Skeletal muscle tissue (tissue), 3 donors: ENCODE measurements at regions not wholly inside any gene's neighbourhood (a gene's known extent, or its start where the extent isn't known, plus 50 kb on each side); places are given as distances from the start of the nearest gene placed in this dataset.

ENCODE experiments used
- H3K27ac ChIP-seq: one replicate; pipeline ENCODE4 v1.7.0; 2013; ENCODE audit warnings: mild to moderate bottlenecking, low read depth, low read length, inconsistent platforms
- H3K27me3 ChIP-seq, 3 donors: one replicate each; pipeline ENCODE4 v1.7.0; 2013; ENCODE audit warnings: low read length in 3 of 3; ENCODE audit not compliant: control insufficient read depth in 3 of 3, insufficient read depth in 3 of 3
- H3K36me3 ChIP-seq, 3 donors: one replicate each; pipeline ENCODE4 v1.7.0; 2013; ENCODE audit warnings: low read length in 3 of 3; ENCODE audit not compliant: control insufficient read depth in 3 of 3, insufficient read depth in 3 of 3
- H3K4me1 ChIP-seq, 3 donors: one replicate each; pipeline ENCODE4 v1.7.0; 2013; ENCODE audit warnings: low read length in 3 of 3, mild to moderate bottlenecking in 3 of 3; ENCODE audit not compliant: control insufficient read depth in 3 of 3, insufficient read depth in 3 of 3
- H3K4me3 ChIP-seq, 3 donors: one replicate each; pipeline ENCODE4 v1.7.0; 2013; ENCODE audit warnings: low read length in 3 of 3
- H3K9ac ChIP-seq, 3 donors: one replicate each; pipeline ENCODE4 v1.7.0; 2013; ENCODE audit warnings: low read length in 3 of 3, mild to moderate bottlenecking in 3 of 3, moderate library complexity in 2 of 3, low read depth in 1 of 3
- H3K9me3 ChIP-seq, 3 donors: one replicate each; pipeline ENCODE4 v1.7.0; 2013; ENCODE audit warnings: low read length in 3 of 3; ENCODE audit not compliant: control insufficient read depth in 3 of 3
- donor health status: Osteomylitis.

DNA sequence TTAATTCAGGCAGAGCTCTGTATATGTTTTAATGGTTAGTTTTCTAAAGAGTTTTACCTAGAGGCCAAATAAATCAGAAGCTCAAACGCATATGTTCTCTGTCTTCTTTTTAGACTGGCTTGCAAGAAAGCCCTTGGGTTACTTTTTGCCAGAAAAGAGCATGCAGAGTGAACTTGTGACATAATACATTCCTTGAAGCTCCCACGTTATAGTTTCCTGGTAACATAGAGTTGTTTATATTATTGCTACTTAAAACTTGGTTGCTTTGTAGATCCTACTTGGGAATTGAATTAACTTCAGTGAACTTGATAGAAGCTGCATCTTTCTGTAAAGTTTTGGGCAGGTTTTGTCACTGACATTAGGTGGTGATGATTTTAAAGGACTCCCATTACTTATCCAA lies 102.9 kb downstream of the C9orf152 start:
- H3K9ac ChIP-seq: no peak overlapping the region

DNA sequence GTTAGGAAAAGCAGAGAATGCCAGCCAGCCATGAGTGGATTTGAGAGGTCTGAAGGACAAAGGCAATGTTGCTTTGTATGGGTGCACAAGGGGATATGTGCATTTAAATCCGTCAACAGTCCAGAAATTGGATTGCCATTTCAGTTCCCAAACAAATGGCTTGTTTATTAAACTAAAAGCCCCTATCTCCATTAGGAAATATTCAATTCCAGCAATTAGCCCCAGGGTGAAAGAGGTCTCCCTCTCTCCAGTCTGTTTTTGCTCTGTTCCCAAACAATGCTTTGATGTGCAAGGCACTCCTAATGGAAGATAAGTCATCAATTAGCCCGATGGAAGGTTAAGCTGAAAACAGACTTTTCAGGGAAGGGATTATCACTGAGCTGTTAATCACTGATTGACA lies 101.3 kb downstream of the C9orf152 start:
- Histone ChIP-seq H3K27ac (no peak overlapping the region), H3K9me3 (no peaks in the 10 kb centered on the region), H3K4me1 (peaks cover 1 to 4% (median 2%) of the 10 kb centered on the region in 3 donors), H3K36me3 (no peaks in the 10 kb centered on the region), H3K27me3 (no peaks in the 10 kb centered on the region), H3K4me3 (no peak overlapping the region), H3K9ac (no peak overlapping the region)

More for the DNA sequence above, 102.9 kb downstream of the C9orf152 start:
- H3K27me3 ChIP-seq: no peaks in the 10 kb centered on the region
- H3K27ac ChIP-seq: no peak overlapping the region
- H3K36me3 ChIP-seq: no peaks in the 10 kb centered on the region
- no peak overlapping the region for H3K4me3 ChIP-seq
- H3K9me3 ChIP-seq: no peaks in the 10 kb centered on the region
- peaks cover 5 to 13% (median 11%) of the 10 kb centered on the region in 3 donors for H3K4me1 ChIP-seq

DNA sequence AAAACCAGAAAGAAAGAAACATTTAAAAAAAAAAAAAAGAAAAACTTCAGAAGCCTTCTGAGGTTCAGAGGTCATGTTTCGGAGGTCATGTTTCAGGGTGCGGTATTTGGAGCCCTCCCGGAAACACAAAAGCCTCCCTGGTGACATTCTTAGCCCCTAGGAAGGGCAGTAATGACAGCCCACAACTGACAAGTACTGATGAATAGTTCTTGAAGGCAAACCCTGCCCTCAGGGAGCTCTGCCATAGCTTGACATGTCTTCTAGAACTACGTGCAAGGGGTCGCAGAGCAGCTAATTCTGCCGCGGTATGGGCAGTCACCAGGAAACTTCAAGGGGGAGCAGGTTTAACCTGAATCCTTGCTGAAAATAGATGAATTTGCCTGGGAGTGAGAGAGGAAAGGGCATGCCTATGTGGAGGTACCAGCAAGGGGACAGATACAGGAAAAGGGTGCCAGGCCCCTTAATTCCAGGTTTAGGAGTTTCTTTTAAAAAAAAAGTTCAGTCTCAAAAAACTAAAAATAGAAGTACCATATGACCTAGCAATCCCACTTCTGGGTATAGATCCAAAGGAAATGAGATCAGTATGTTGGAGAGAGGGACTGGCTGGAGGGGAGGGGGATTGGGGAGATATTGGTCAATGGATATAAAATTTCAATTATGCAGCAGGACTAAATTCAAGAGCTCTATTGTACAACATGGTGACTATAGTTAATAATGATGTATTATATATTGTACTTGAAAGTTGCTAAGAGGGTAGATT lies 98.4 kb downstream of the C9orf152 start:
- H3K36me3 ChIP-seq: no peaks in the 10 kb centered on the region
- peaks cover 0 to 6% (median 1%) of the 10 kb centered on the region in 3 donors for H3K4me1 ChIP-seq
- no peaks in the 10 kb centered on the region for H3K9me3 ChIP-seq
- no peak overlapping the region for H3K27ac ChIP-seq
- no peak overlapping the region for H3K9ac ChIP-seq
- no peak overlapping the region for H3K4me3 ChIP-seq
- H3K27me3 ChIP-seq: no peaks in the 10 kb centered on the region

DNA sequence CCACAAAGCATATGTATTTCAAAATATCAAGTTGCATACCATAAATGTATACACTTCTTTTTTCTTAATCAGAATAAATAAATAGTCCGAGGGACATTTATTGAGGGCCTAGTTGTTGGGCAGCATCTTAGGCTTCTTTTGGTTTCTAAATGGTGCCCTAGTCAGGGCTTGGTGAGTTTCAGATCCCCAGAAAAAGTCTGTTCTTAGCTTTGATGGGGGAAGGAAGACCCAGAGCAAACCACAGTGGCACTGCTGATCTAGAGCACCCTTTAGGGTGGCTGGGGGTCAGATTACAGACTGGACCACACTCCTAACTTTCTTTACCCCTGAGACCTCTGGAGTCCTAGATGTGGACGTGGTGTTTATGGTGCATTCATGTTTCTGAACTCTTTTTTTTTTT lies 97.8 kb downstream of the C9orf152 start:
- Histone ChIP-seq H3K4me1 (peaks cover 6 to 13% (median 8%) of the 10 kb centered on the region in 3 donors), H3K9ac (no peak overlapping the region), H3K36me3 (no peaks in the 10 kb centered on the region), H3K9me3 (no peaks in the 10 kb centered on the region), H3K27me3 (no peaks in the 10 kb centered on the region), H3K4me3 (no peak overlapping the region), H3K27ac (no peak overlapping the region)

DNA sequence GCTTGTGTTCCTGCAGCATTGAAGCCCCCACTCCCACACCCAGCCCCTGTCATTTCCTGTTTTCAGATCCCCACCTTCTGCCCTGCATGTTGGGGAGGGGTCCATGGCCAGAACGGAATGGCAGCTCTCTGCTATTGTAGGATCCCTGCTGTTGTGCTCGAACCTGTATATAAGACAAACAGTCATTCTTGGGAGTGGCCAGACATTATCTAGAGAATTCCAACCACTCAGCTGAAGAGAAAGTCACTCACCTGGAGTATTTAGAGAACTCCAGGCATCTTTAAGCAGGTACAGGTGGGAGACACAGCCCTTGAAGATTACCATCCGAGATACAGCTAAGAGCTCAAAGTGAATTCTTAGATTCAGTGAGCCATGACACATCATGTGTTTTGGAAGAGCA lies 96.1 kb downstream of the C9orf152 start:
- peaks cover 20 to 30% (median 24%) of the 10 kb centered on the region in 3 donors for H3K4me1 ChIP-seq

DNA sequence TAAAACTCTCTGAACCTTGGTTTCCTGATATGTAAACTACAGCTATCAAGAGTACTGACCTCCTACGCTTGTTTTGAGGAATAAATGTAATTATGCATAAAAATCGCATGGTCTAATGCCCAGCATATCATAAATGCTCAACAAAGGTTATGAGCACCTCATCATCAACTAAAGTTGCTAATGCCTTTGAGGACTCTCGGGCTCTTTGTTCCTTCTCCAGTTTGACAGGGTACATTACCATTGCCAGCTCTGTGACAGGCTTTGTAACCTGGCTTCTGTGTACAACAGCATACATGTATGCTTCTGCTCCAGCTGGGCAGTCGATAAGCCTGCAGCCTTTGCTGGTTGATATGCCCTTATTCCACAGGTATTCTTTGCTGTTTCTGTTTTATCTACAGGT lies 95.2 kb downstream of the C9orf152 start:
- Histone ChIP-seq H3K9me3 (no peaks in the 10 kb centered on the region), H3K4me3 (no peak overlapping the region), H3K36me3 (no peaks in the 10 kb centered on the region), H3K27me3 (no peaks in the 10 kb centered on the region), H3K27ac (no peak overlapping the region), H3K9ac (no peak overlapping the region), H3K4me1 (peaks cover 20 to 32% (median 27%) of the 10 kb centered on the region in 3 donors)

More for the DNA sequence above, 96.1 kb downstream of the C9orf152 start:
- Histone ChIP-seq H3K27me3 (no peaks in the 10 kb centered on the region), H3K4me3 (no peak overlapping the region), H3K9me3 (no peaks in the 10 kb centered on the region), H3K36me3 (no peaks in the 10 kb centered on the region), H3K27ac (no peak overlapping the region), H3K9ac (no peak overlapping the region)

DNA sequence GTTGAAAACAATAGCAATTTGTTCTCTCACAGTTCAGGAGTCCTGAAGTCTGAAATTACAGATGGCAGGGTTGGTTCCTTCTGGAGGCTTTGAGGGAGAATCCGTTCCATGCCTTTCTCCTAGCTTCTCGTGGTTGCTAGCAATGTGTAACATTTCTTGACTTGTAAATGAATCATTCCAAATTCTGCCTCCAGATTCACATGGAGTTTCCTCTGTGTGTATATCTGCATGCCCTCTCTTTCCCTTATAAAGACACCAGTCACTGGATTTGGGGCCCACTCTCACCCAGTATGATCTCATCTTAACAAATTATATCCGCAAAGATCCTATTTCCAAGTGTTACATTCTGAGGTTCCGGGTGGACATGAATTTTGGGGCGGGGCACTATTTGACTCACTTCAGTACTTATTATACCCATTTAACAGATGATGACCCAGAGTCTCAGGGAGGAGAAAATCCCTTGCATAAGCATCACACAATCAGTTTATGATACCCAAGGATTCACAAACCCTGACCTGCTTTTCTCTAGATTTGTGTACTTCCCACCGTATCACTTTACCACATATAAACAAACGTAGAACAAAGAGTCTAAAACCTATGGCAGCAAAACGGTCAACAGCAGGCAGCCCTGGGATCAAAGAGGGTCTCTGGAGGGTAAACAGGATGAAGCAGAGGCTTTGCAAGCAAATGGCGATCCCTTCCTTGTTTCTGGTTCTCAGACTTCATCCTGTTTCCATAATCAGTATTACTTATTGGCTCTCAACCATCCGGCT lies 93.7 kb downstream of the C9orf152 start:
- no peak overlapping the region for H3K27ac ChIP-seq
- no peaks in the 10 kb centered on the region for H3K27me3 ChIP-seq
- H3K4me3 ChIP-seq: peak overlapping the region in 2 of 3 donors; percentile 16 to 22
- no peaks in the 10 kb centered on the region for H3K36me3 ChIP-seq
- no peak overlapping the region for H3K9ac ChIP-seq
- peaks cover 20 to 32% (median 27%) of the 10 kb centered on the region in 3 donors for H3K4me1 ChIP-seq
- no peaks in the 10 kb centered on the region for H3K9me3 ChIP-seq

DNA sequence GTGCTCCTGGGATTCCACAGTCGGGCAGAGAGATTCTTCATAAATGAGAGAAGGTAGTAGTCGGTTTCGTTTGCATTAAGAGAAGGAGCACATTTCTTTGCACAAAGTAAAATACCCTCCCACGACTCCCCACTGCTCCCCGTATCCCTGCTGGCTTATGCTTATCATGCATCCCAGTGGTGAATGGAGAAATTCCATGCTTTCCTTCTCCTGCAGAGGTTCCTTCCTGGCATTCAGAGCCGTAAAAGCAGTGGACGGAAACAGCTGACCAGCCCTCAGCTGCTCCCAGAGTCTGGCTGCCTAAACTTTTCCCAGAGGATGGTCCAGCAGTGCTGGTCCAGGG lies 93.1 kb downstream of the C9orf152 start:
- Histone ChIP-seq H3K9ac (no peak overlapping the region), H3K9me3 (no peaks in the 10 kb centered on the region), H3K27ac (peak overlapping the region; percentile 39), H3K36me3 (no peaks in the 10 kb centered on the region), H3K4me1 (peaks cover 20 to 30% (median 27%) of the 10 kb centered on the region in 3 donors), H3K27me3 (no peaks in the 10 kb centered on the region), H3K4me3 (peak overlapping the region in 2 of 3 donors; percentile 16 to 22)

DNA sequence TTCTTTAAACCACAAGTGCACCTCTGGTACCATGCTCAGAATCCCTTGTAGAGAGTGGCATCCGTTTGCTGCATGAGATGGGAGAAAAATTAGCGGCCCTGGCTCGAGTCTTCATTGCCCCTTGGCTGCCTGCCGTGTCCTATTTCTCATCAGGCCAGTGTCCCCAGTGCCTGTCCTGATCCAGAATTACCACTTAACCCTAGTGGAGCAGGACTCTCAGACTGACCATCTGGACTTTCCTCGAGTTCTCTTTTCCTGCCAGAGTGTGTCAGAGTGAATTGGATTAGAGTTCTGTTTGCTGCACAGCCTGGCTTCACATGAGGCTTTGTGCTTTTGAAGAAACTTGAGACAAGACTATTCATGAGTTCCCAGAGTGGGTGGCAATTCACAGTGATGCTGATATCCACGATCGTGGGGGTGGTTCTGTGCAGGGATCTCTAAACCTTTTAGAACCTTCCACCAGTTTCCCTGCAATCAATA lies 92.6 kb downstream of the C9orf152 start:
- H3K36me3 ChIP-seq: no peaks in the 10 kb centered on the region
- H3K9ac ChIP-seq: no peak overlapping the region
- no peaks in the 10 kb centered on the region for H3K27me3 ChIP-seq
- peak overlapping the region; percentile 39 for H3K27ac ChIP-seq
- peak overlapping the region in 1 of 3 donors; percentile 22 for H3K4me3 ChIP-seq
- no peaks in the 10 kb centered on the region for H3K9me3 ChIP-seq
- H3K4me1 ChIP-seq: peaks cover 20 to 30% (median 27%) of the 10 kb centered on the region in 3 donors
